Stimulated activated naive CD8-positive, alpha-beta T cell treated with anti-CD3 and anti-CD28 coated beads, Interleukin-15, amount 100 ng/mL, for 72 hours (primary cell): ENCODE measurements at regions not wholly inside any gene's neighbourhood (a gene's known extent, or its start where the extent isn't known, plus 50 kb on each side); places are given as distances from the start of the nearest gene placed in this dataset.

Experiments used
- ATAC-seq: fragments of 150-1000 bp; cut with Tn5 transposase; 2 replicates; pipeline ENCODE4 v1.10.0; 2021; ENCODE audit warnings: mild to moderate bottlenecking, moderate library complexity
- DNase-seq, 2 donors: peaks; one replicate each; pipeline ENCODE4 v3.0.0; 2021 to 2022
- H3K27ac Mint-ChIP-seq, 2 donors: one replicate each; pipeline ENCODE4 v1.8.0; 2022; ENCODE audit warnings: mild to moderate bottlenecking in 2 of 2, mixed read lengths in 2 of 2, moderate library complexity in 2 of 2
- H3K27me3 Mint-ChIP-seq: one replicate; pipeline ENCODE4 v1.8.0; 2022; ENCODE audit warnings: mixed read lengths
- H3K4me1 Mint-ChIP-seq: one replicate; pipeline ENCODE4 v1.8.0; 2022; ENCODE audit warnings: mild to moderate bottlenecking, mixed read lengths
- H3K4me3 Mint-ChIP-seq, 2 donors: one replicate each; pipeline ENCODE4 v1.8.0; 2022; ENCODE audit warnings: mild to moderate bottlenecking in 2 of 2, mixed read lengths in 2 of 2, moderate library complexity in 1 of 2
- H3K9me3 Mint-ChIP-seq, 2 donors: one replicate each; pipeline ENCODE4 v1.8.0; 2022; ENCODE audit warnings: mixed read lengths in 2 of 2

DNA sequence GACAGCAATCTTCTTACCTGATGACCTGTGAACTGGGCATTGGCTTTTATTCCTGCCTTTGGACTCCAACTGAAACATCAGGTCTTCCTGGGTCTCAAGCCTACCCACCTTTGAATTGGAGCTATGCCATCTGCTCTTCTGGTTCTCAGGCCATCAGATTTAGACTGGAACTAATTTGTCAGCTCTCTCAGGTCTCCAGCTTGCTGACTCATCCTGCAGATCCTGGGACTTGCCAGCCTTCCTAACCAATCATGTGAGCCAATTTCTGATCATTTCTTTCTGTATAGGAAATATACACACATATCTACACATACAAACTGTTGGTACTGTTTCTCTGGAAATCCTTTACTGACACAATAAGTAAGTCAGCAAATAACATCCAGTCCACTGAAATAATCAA is 65.3 kb upstream of the TSPAN8 start:
- Mint-ChIP-seq H3K27ac (no peak overlapping the region), H3K4me3 (no peak overlapping the region), H3K27me3 (no peaks in the 10 kb centered on the region), H3K9me3 (no peaks in the 10 kb centered on the region), H3K4me1 (no peaks in the 10 kb centered on the region)
- ATAC-seq (no peak), DNase-seq (no peak)

DNA sequence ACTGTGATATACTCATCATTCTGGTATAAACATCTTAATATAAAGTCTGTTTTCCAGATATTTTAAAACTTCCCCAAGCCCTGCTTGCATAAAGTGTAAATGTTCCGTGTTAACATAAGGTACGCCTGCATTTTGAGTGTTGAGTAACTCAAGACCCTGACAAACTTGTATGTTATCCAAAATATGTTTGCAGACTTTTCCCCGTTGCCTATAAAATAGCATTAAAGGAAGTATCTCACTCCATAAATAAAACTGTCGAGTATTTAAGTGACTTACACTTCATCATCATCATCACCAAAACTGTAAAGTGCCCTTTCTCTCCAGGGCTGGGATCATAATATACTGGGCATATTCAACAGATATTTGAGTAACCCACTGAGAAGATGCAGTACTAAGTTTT is 64.6 kb upstream of the TSPAN8 start:
- ATAC-seq: no peak
- Mint-ChIP-seq H3K4me1 (no peaks in the 10 kb centered on the region), H3K9me3 (no peaks in the 10 kb centered on the region), H3K27ac (no peak overlapping the region), H3K27me3 (no peaks in the 10 kb centered on the region), H3K4me3 (no peak overlapping the region)
- DNase-seq: no peak

DNA sequence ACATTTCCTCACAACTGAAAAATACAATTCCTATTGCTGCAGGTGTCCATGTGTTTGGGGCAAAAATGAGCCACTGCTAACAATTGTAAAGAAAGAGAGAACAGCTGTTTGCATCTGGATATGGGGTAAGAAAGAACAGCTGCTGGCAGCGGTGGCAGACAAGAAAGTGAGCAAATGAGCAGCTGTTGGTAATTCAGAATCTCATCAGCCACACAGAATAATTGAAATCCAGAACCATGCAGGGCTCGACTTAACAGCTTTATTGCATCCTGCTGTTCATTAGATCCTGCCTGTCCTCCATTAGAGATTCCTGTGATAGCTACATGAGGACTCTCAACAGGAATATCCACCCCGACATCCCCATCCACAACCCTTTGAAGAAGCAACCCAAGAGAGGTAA is 62.5 kb upstream of the TSPAN8 start:
- ATAC-seq: no peak
- no peaks in the 10 kb centered on the region for H3K4me1 Mint-ChIP-seq

DNA sequence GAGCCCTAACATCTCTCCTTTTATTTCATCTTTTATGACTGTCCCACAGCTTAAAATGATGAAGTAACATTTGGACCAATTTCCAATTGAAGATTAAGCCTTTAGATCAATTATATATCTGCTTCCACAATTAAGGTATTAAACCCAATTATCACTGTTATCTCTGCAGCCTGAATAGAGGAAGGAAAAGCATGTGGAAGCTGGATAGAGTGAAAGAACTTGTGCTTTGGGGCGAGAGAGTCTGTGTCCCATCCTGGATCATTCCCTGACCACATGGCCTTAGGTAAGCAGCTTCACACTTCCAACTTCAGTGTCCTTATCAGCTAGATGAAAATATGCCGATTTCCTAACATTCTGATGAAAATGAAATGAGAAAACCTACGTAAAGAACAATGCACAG is 61.4 kb upstream of the TSPAN8 start:
- no peak for DNase-seq
- Mint-ChIP-seq H3K4me3 (no peak overlapping the region), H3K9me3 (no peaks in the 10 kb centered on the region), H3K27ac (no peak overlapping the region), H3K4me1 (no peaks in the 10 kb centered on the region), H3K27me3 (no peaks in the 10 kb centered on the region)
- no peak for ATAC-seq

More for the DNA sequence above, 62.5 kb upstream of the TSPAN8 start:
- Mint-ChIP-seq H3K27ac (no peak overlapping the region), H3K4me3 (no peak overlapping the region), H3K27me3 (no peaks in the 10 kb centered on the region), H3K9me3 (no peaks in the 10 kb centered on the region)
- no peak for DNase-seq

DNA sequence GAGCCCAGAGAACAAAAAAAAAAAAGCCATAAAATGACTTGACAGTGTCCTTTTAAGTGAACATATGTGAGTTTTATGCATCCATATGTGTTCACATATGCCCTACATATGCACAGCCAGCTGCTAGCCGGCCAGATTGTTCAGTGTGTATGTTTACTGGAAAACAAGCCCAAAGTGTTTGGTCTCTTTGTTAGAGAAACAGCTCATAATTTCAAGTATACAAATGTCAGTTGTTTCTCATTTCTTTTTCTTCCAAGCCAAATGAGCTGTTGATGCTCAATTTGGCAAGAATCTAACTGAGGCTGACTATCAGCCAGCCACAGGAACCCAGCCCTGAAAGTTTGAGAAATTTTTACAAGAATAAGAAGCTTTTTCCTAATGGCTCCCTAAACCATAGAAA is 60.8 kb upstream of the TSPAN8 start:
- Mint-ChIP-seq H3K27me3 (no peaks in the 10 kb centered on the region), H3K9me3 (no peaks in the 10 kb centered on the region), H3K4me1 (no peaks in the 10 kb centered on the region), H3K27ac (no peak overlapping the region), H3K4me3 (no peak overlapping the region)
- DNase-seq (no peak), ATAC-seq (no peak)

DNA sequence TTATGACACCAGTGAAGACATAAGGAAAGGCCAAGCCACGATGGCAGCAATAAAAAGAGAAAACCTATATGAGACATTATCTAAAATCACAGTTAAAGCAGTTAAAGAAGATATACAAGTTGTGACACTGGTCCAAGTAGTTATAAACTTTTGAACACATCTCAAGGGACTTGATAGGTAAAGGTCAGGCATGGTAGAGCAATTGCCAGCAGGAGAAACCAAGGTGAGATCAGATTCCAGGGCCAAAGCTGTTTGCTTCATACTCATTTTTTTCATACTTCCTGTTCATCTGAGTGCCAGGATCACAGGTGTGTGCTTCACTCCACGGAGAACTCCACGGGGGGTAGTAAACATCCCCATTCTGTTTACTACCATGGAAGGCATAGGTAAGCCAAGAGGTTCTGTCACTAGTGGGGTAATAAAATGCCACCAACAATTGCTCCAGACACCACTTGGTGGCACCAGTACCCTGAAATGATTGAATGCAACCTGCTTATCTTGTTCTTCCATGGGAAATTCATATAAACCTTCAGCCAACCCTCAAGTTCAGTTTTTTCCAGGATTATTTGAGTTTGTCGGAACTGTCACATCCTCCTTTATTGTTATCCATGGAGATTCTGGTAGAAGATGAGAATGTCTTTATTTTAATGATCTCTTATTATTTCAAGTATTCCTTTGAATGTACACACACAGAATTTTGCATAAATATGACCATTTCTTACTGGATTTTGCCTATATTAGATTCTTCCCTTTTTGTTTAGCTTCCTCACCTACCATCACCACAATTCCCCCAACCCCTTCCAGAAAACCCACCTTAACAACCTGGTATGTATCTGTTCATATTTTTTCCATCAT is 59.2 kb upstream of the TSPAN8 start:
- DNase-seq: no peak
- Mint-ChIP-seq H3K27me3 (no peaks in the 10 kb centered on the region), H3K9me3 (no peaks in the 10 kb centered on the region), H3K4me1 (no peaks in the 10 kb centered on the region), H3K27ac (peak overlapping the region in 1 of 2 donors; percentile 23), H3K4me3 (no peak overlapping the region)
- no peak for ATAC-seq

DNA sequence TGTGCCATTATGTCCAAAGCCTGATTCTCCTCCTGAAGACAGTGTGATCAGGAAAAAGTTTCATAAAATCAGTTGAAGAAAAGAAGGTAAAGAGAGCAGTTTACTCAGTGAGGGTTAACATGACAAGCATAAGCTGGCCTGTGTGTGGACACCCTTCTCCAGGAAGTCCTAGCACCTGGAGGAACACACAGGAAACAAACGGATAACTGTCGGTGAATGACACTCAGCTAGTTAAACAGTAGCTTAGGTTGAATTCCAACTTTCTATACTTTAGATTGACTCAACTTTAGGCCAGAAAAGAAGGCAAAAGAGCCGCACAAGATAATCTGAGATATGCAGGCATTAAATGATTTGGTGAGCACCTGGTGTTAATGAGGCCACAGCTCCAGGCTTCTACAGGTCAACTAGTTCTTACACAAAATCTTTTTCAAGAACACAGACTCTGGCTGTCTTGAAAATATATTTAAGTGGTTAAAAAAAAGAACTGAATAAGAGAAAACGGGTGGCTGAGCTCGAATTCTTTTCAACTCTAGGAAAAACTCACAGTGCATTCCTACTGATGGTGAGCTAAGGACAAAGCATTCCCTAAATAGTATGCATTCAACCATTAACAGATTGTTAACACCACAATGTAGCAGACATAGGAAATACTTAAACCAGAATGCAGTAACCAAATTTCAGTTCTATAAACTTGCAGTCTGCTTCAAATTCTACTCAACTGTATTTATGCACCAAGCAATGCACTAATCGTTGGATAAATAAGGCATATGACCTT is 56.9 kb upstream of the TSPAN8 start:
- ATAC-seq (no peak), DNase-seq (no peak)
- Mint-ChIP-seq H3K4me1 (no peaks in the 10 kb centered on the region), H3K4me3 (no peak overlapping the region), H3K27me3 (no peaks in the 10 kb centered on the region), H3K27ac (no peak overlapping the region), H3K9me3 (no peaks in the 10 kb centered on the region)

DNA sequence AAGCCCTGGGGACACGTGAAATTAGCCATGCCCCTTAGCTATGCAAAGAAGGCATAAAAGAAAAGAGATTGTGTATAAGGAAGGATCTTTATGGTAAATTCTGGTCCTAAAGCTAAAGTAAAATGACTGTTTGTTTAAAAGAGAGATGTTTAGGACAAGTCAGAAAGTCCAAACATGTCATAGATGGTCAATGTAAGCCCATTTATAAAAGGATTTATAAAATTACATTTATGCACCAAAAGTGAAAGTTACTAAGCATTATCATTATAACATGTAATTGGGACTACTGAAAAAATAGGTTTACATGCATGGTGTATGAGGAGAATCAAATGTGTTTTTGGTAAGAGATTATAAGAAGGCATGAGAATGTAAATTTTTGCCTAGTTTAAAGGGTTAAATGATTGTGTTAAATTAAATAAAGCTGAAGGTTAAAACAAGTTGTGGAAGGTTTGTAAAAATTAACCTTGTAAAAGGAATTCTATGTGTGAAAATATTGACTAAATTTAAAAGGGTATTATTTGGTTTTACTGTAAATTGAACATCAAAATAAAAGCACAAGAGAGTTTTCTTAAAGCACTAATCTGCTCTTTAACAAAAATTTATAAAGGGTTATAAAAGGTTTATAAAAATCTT is 50.4 kb upstream of the TSPAN8 start:
- H3K27me3 Mint-ChIP-seq: no peaks in the 10 kb centered on the region
- no peaks in the 10 kb centered on the region for H3K4me1 Mint-ChIP-seq
- no peak for ATAC-seq
- no peak overlapping the region for H3K4me3 Mint-ChIP-seq
- no peak for DNase-seq
- H3K27ac Mint-ChIP-seq: no peak overlapping the region
- H3K9me3 Mint-ChIP-seq: peaks cover 0 to 12% of the 10 kb centered on the region in 2 donors
